Panc1 (cell line): ENCODE measurements at regions not wholly inside any gene's neighbourhood (a gene's known extent, or its start where the extent isn't known, plus 50 kb on each side); places are given as distances from the start of the nearest gene placed in this dataset.

Source experiments
- ATAC-seq: fragments of 200-7000 bp; cut with Tn5 transposase; 2 replicates; pipeline ENCODE4 v1.9.1; 2020; ENCODE audit warnings: mild to moderate bottlenecking, moderate library complexity
- BruUV-seq: library from RNA; stranded (reverse); fragments of 400-500 nt; replicated peaks from 2 replicates; lab custom pipeline; 2021; lab: Mats Ljungman, UMichigan
- CTCF ChIA-PET: fragments of 300-600 bp; sonication (Branson Sonifier 250); formaldehyde crosslinking; loops from one replicate; lab custom pipeline; 2022; ENCODE audit warnings: antibody characterized with exemption; lab: Charles Lee
- POLR2A ChIA-PET: fragments of 300-600 bp; sonication (Branson Sonifier 250); formaldehyde crosslinking; loops from one replicate; lab custom pipeline; 2022; ENCODE audit warnings: antibody characterized with exemption; lab: Charles Lee
- DNase-seq: peaks from one replicate; pipeline ENCODE4 v3.0.0-alpha.2; 2010; ENCODE audit warnings: low read depth, low spot score
- H3K27ac ChIP-seq: 2 replicates; pipeline ENCODE4 v1.5.1; 2011; ENCODE audit warnings: mild to moderate bottlenecking, low read length, inconsistent platforms
- H3K27me3 ChIP-seq: fragments of 200-500 bp; sonication (Bioruptor generic); 2 replicates; pipeline ENCODE4 v1.6.0; 2014; ENCODE audit warnings: low read length, inconsistent platforms; ENCODE audit not compliant: control insufficient read depth, insufficient read depth
- H3K36me3 ChIP-seq: fragments of 200-500 bp; sonication (Bioruptor generic); 2 replicates; pipeline ENCODE4 v1.5.1; 2014; ENCODE audit warnings: inconsistent platforms, mild to moderate bottlenecking, low read length, moderate library complexity; ENCODE audit not compliant: control insufficient read depth, insufficient read depth
- H3K4me1 ChIP-seq: 2 replicates; pipeline ENCODE4 v1.5.1; 2011; ENCODE audit warnings: inconsistent platforms, mild to moderate bottlenecking, low read length, moderate library complexity; ENCODE audit not compliant: control insufficient read depth, insufficient read depth
- H3K4me3 ChIP-seq, 2 experiments: 2 replicates each; pipeline ENCODE4 v1.5.1; 2011 to 2012; ENCODE audit warnings: low read depth in 2 of 2, low read length in 2 of 2, mild to moderate bottlenecking in 2 of 2, inconsistent platforms in 1 of 2, moderate library complexity in 1 of 2
- H3K9me3 ChIP-seq: fragments of 200-500 bp; sonication (Bioruptor generic); 2 replicates; pipeline ENCODE4 v1.5.1; 2014; ENCODE audit warnings: low read depth, mild to moderate bottlenecking, inconsistent platforms, low read length, moderate library complexity; ENCODE audit not compliant: control insufficient read depth, insufficient read depth
- CTCF ChIP-seq: fragments of 450-650 bp; IDR thresholded peaks from 2 replicates; pipeline ENCODE4 v1.5.1; 2017; ENCODE audit warnings: mild to moderate bottlenecking
- POLR2AphosphoS5 ChIP-seq: IDR thresholded peaks from 2 replicates; pipeline ENCODE4 v1.6.1; 2012; ENCODE audit warnings: mild to moderate bottlenecking, low read depth, low read length, moderate library complexity
- REST ChIP-seq, 2 experiments: IDR thresholded peaks; 2 replicates each; pipeline ENCODE4 v1.6.1; 2011 to 2012; ENCODE audit warnings: low read depth in 2 of 2, control low read depth in 1 of 2, low read length in 1 of 2, mild to moderate bottlenecking in 1 of 2, moderate library complexity in 1 of 2; ENCODE audit not compliant: insufficient read depth in 1 of 2
- SIN3A ChIP-seq: IDR thresholded peaks from 2 replicates; pipeline ENCODE4 v1.6.1; 2012; ENCODE audit warnings: low read depth, mild to moderate bottlenecking, low read length, moderate library complexity, borderline replicate concordance; ENCODE audit not compliant: insufficient read depth
- TCF7L2 ChIP-seq: IDR thresholded peaks from 2 replicates; pipeline ENCODE4 v1.6.1; 2011; ENCODE audit warnings: mild to moderate bottlenecking, low read depth, low read length, inconsistent platforms
- in situ Hi-C: cut with HindIII; loops from 2 replicates; pipeline ENCODE4 v1.10.0; 2016; ENCODE audit warnings: low sequenced_read_pairs, low pct_unique_long_range_greater_than_20kb
- intact Hi-C: fragments of 100-400 bp; cut with micrococcal nuclease; formaldehyde crosslinking; loops from one replicate; pipeline ENCODE4 v1.10.0; 2022; ENCODE audit not compliant: unreplicated experiment

GRCh38 chr3:68485051-68485450 is 447.3 kb downstream of the TAFA4 start:
- no TSS peak for BruUV-seq
- ATAC-seq (no peak), DNase-seq (no peak)
- Histone ChIP-seq H3K27me3 (no peaks in the 10 kb centered on the region), H3K4me3 (no peak overlapping the region), H3K4me1 (no peaks in the 10 kb centered on the region), H3K36me3 (no peaks in the 10 kb centered on the region), H3K27ac (no peak overlapping the region), H3K9me3 (no peaks in the 10 kb centered on the region)
- POLR2A ChIA-PET: no interaction called here
- TF ChIP-seq SIN3A (no peak), REST (IDR thresholded peaks at IDR 0.05; ENCODE audit: insufficient read depth in 1 of 2, low read depth in 2 of 2, low read length in 1 of 2) (no peak), TCF7L2 (no peak), CTCF (no peak), POLR2AphosphoS5 (no peak)
- intact Hi-C loops: no loop called here
- in situ Hi-C loops: no loop called here
- CTCF ChIA-PET: no interaction called here

GRCh38 chr3:68483601-68484000 is 448.7 kb downstream of the TAFA4 start:
- Histone ChIP-seq H3K9me3 (no peaks in the 10 kb centered on the region), H3K36me3 (no peaks in the 10 kb centered on the region), H3K4me1 (no peaks in the 10 kb centered on the region), H3K27ac (no peak overlapping the region), H3K27me3 (no peaks in the 10 kb centered on the region), H3K4me3 (no peak overlapping the region)
- TF ChIP-seq POLR2AphosphoS5 (no peak), TCF7L2 (no peak), CTCF (no peak), SIN3A (no peak), REST (IDR thresholded peaks at IDR 0.05; ENCODE audit: insufficient read depth in 1 of 2, low read depth in 2 of 2, low read length in 1 of 2) (no peak)
- intact Hi-C loops (no loop called here), in situ Hi-C loops (no loop called here)
- POLR2A ChIA-PET: no interaction called here
- CTCF ChIA-PET: no interaction called here
- no TSS peak for BruUV-seq
- DNase-seq (no peak), ATAC-seq (no peak)
